ENCODE measurements at regions not wholly inside any gene's neighbourhood (a gene's known extent, or its start where the extent isn't known, plus 50 kb on each side); places are given as distances from the start of the nearest gene placed in this dataset.

- H3K36me3 ChIP-seq, result no peaks in the 10 kb centered on the region
- no peak overlapping the region for H3K27ac ChIP-seq
- H3K4me1 ChIP-seq, result no peaks in the 10 kb centered on the region
- H3K4me3 ChIP-seq (replicated peaks in 1 of 3), result no peak overlapping the region
- 83 to 85% methylated on average over 6 of the region's 6 CpGs for WGBS, 2 donors
- no peak for DNase-seq
- H3K9me3 ChIP-seq, result no peaks in the 10 kb centered on the region
- H3K27me3 ChIP-seq, result no peaks in the 10 kb centered on the region
- TF ChIP-seq CTCF (IDR thresholded peaks at IDR 0.05), result no peak
- no peak for TF ChIP-seq POLR2A (IDR thresholded peaks at IDR 0.05)
- intact Hi-C loops (cut with DNase I), result no loop called here
Observed at GRCh38 chr7:144910411-144910810, 74.6 kb upstream of the TPK1 start.

- no peak overlapping the region for H3K4me3 ChIP-seq (replicated peaks in 1 of 3)
- no peaks in the 10 kb centered on the region for H3K27me3 ChIP-seq
- TF ChIP-seq POLR2A (IDR thresholded peaks at IDR 0.05), result no peak
- TF ChIP-seq CTCF (IDR thresholded peaks at IDR 0.05), result no peak
- no peak overlapping the region for H3K27ac ChIP-seq
- intact Hi-C loops (cut with DNase I), result no loop called here
- WGBS, 2 donors, result 34 to 56% methylated on average over 4 of the region's 4 CpGs
- no peaks in the 10 kb centered on the region for H3K9me3 ChIP-seq
- DNase-seq, result peak; percentile 6 to 8
- H3K4me1 ChIP-seq, result no peaks in the 10 kb centered on the region
- H3K36me3 ChIP-seq, result no peaks in the 10 kb centered on the region
Observed at GRCh38 chr7:144908943-144909556, 73.2 kb upstream of the TPK1 start.

- intact Hi-C loops (cut with DNase I), result no loop called here
- DNase-seq, result no peak
- TF ChIP-seq POLR2A (IDR thresholded peaks at IDR 0.05) (no peak), CTCF (IDR thresholded peaks at IDR 0.05) (no peak)
- Histone ChIP-seq H3K36me3 (no peaks in the 10 kb centered on the region), H3K9me3 (no peaks in the 10 kb centered on the region), H3K4me1 (no peaks in the 10 kb centered on the region), H3K4me3 (replicated peaks in 1 of 3) (no peak overlapping the region), H3K27me3 (no peaks in the 10 kb centered on the region), H3K27ac (no peak overlapping the region)
- WGBS, 2 donors, result 92 to 94% methylated on average over 1 of the region's 1 CpG
Observed at GRCh38 chr7:144908324-144908723, 72.5 kb upstream of the TPK1 start.

DNA sequence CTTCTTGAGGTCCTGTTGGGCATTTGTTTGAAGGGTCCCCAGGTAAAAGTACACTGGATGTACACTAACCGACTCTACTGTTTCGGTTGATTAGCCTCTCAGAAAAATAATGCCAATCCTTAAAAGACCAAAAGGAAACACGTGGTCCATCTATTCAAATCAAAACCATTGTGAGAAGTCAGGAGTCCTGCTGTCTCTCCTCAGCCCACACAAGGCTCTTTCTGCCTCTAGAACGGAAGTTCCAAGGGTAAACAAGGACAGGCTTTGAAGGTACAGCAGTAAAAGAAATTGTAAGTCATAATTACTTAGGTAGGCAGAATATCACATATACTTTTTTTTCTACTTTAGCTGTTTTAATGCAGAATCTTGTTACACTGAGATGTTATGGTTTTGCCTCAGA lies 71.7 kb upstream of the TPK1 start:
- intact Hi-C loops (cut with DNase I), result no loop called here
- Histone ChIP-seq H3K27me3 (no peaks in the 10 kb centered on the region), H3K27ac (no peak overlapping the region), H3K4me1 (no peaks in the 10 kb centered on the region), H3K9me3 (no peaks in the 10 kb centered on the region), H3K36me3 (no peaks in the 10 kb centered on the region), H3K4me3 (replicated peaks in 1 of 3) (no peak overlapping the region)
- TF ChIP-seq POLR2A (IDR thresholded peaks at IDR 0.05) (no peak), CTCF (IDR thresholded peaks at IDR 0.05) (no peak)
- DNase-seq, result no peak
- 26 to 30% methylated on average over 4 of the region's 4 CpGs for WGBS, 2 donors

- DNase-seq, result no peak
Observed at GRCh38 chr7:144903201-144903600, 67.3 kb upstream of the TPK1 start.

More at GRCh38 chr7:144903201-144903600, 67.3 kb upstream of the TPK1 start:
- intact Hi-C loops (cut with DNase I), result no loop called here
- H3K4me3 ChIP-seq (replicated peaks in 1 of 3), result no peak overlapping the region
- H3K9me3 ChIP-seq, result no peaks in the 10 kb centered on the region
- H3K27ac ChIP-seq, result no peak overlapping the region
- no peaks in the 10 kb centered on the region for H3K4me1 ChIP-seq
- H3K27me3 ChIP-seq, result no peaks in the 10 kb centered on the region
- 93% methylated on average over 3 of the region's 3 CpGs for WGBS, 2 donors
- TF ChIP-seq POLR2A (IDR thresholded peaks at IDR 0.05) (no peak), CTCF (IDR thresholded peaks at IDR 0.05) (no peak)
- no peaks in the 10 kb centered on the region for H3K36me3 ChIP-seq

Measured in thyroid gland (tissue), 4 donors.